Kidney (tissue), 13 donors: ENCODE measurements at regions not wholly inside any gene's neighbourhood (a gene's known extent, or its start where the extent isn't known, plus 50 kb on each side); places are given as distances from the start of the nearest gene placed in this dataset.

Experiments used
- DNase-seq, 5 donors: peaks; one replicate each; pipeline ENCODE4 v3.0.0-alpha.2; 2013 to 2020
- FAIRE-seq: peaks from 2 replicates; lab custom pipeline; 2012; peaks lifted over from hg19 to GRCh38; lab: Jason Lieb, UNC
- H3K27ac ChIP-seq, 2 donors: one replicate each; pipeline ENCODE4 v1.7.0; 2013; ENCODE audit warnings: low read depth in 2 of 2, low read length in 2 of 2, inconsistent platforms in 1 of 2
- H3K27me3 ChIP-seq: one replicate; pipeline ENCODE4 v1.7.1; 2013; ENCODE audit warnings: low read length, inconsistent platforms; ENCODE audit not compliant: control insufficient read depth, insufficient read depth
- H3K36me3 ChIP-seq, 3 donors: one replicate each; pipeline versions ENCODE4 v1.7.0 to v1.7.1; 2013; ENCODE audit warnings: low read length in 3 of 3, control low read depth in 1 of 3, inconsistent platforms in 1 of 3; ENCODE audit not compliant: insufficient read depth in 3 of 3, control insufficient read depth in 2 of 3
- H3K4me1 ChIP-seq, 3 donors: one replicate each; pipeline versions ENCODE4 v1.7.0 to v1.7.1; 2013; ENCODE audit warnings: low read length in 3 of 3, inconsistent platforms in 1 of 3, low read depth in 1 of 3; ENCODE audit not compliant: control insufficient read depth in 2 of 3, insufficient read depth in 2 of 3
- H3K4me3 ChIP-seq, 3 donors: one replicate each; pipeline versions ENCODE4 v1.7.0 to v1.8.1; 2013; ENCODE audit warnings: low read length in 3 of 3, control low read depth in 1 of 3, inconsistent platforms in 1 of 3
- H3K9ac ChIP-seq, 3 donors: one replicate each; pipeline versions ENCODE4 v1.7.0 to v1.7.1; 2013; ENCODE audit warnings: low read length in 3 of 3, control low read depth in 1 of 3, inconsistent platforms in 1 of 3
- H3K9me3 ChIP-seq, 3 donors: one replicate each; pipeline versions ENCODE4 v1.7.0 to v1.7.1; 2013; ENCODE audit warnings: low read length in 3 of 3, control low read depth in 1 of 3, inconsistent platforms in 1 of 3; ENCODE audit not compliant: control insufficient read depth in 2 of 3, insufficient read depth in 1 of 3
- intact Hi-C: fragments of 100-400 bp; cut with DNase I; formaldehyde crosslinking; loops from one replicate; pipeline ENCODE4 v1.11.1; 2022
- TF ChIP-seq, protein P1 (sequence below): IDR thresholded peaks from 3 replicates; pipeline ENCODE4 v1.5.1; 2012; ENCODE audit warnings: mild to moderate bottlenecking, moderate library complexity, borderline replicate concordance; ENCODE audit not compliant: insufficient read depth; ENCODE audit errors: extremely low read depth
- donor health status: control.
- donor health status: control.
- donor health status: control.
- donor health status: control.
- donor health status: control.
- donor health status: DM: yes; HTN: yes; CAD: no.
- donor health status: Normal renal cell carcinoma (clear cell type).

GRCh38 chr6:140012150-140012549 is 637.7 kb upstream of the CITED2 start:
- H3K36me3 ChIP-seq, result no peaks in the 10 kb centered on the region
- peak overlapping the region; percentile 5 to 15 for H3K27ac ChIP-seq
- TF ChIP-seq, protein P1, sequence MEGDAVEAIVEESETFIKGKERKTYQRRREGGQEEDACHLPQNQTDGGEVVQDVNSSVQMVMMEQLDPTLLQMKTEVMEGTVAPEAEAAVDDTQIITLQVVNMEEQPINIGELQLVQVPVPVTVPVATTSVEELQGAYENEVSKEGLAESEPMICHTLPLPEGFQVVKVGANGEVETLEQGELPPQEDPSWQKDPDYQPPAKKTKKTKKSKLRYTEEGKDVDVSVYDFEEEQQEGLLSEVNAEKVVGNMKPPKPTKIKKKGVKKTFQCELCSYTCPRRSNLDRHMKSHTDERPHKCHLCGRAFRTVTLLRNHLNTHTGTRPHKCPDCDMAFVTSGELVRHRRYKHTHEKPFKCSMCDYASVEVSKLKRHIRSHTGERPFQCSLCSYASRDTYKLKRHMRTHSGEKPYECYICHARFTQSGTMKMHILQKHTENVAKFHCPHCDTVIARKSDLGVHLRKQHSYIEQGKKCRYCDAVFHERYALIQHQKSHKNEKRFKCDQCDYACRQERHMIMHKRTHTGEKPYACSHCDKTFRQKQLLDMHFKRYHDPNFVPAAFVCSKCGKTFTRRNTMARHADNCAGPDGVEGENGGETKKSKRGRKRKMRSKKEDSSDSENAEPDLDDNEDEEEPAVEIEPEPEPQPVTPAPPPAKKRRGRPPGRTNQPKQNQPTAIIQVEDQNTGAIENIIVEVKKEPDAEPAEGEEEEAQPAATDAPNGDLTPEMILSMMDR, result no peak
- FAIRE-seq (no peak), DNase-seq (no peak)
- H3K27me3 ChIP-seq, result no peaks in the 10 kb centered on the region
- intact Hi-C loops, result no loop called here
- peaks cover 0 to 12% (median 7%) of the 10 kb centered on the region in 3 donors for H3K4me1 ChIP-seq
- no peak overlapping the region for H3K4me3 ChIP-seq
- no peak overlapping the region for H3K9ac ChIP-seq
- H3K9me3 ChIP-seq, result no peaks in the 10 kb centered on the region

GRCh38 chr6:140011537-140011936 is 637.1 kb upstream of the CITED2 start:
- intact Hi-C loops, result no loop called here
- Histone ChIP-seq H3K9me3 (no peaks in the 10 kb centered on the region), H3K36me3 (no peaks in the 10 kb centered on the region), H3K27ac (peak overlapping the region; percentile 53 to 66), H3K4me3 (peak overlapping the region in 2 of 3 donors; percentile 17 to 22), H3K27me3 (no peaks in the 10 kb centered on the region), H3K4me1 (peaks cover 0 to 12% (median 7%) of the 10 kb centered on the region in 3 donors), H3K9ac (no peak overlapping the region)
- DNase-seq (peak in 2 of 5 donors; percentile 36 to 50), FAIRE-seq (peak; percentile 94)
- TF ChIP-seq, protein P1, result no peak

GRCh38 chr6:140009286-140009685 is 634.8 kb upstream of the CITED2 start:
- FAIRE-seq (no peak), DNase-seq (no peak)
- Histone ChIP-seq H3K4me3 (no peak overlapping the region), H3K36me3 (no peaks in the 10 kb centered on the region), H3K27ac (no peak overlapping the region), H3K9me3 (no peaks in the 10 kb centered on the region), H3K4me1 (peaks cover 0 to 12% (median 7%) of the 10 kb centered on the region in 3 donors), H3K9ac (no peak overlapping the region), H3K27me3 (no peaks in the 10 kb centered on the region)
- intact Hi-C loops, result no loop called here
- TF ChIP-seq, protein P1, result no peak

DNA sequence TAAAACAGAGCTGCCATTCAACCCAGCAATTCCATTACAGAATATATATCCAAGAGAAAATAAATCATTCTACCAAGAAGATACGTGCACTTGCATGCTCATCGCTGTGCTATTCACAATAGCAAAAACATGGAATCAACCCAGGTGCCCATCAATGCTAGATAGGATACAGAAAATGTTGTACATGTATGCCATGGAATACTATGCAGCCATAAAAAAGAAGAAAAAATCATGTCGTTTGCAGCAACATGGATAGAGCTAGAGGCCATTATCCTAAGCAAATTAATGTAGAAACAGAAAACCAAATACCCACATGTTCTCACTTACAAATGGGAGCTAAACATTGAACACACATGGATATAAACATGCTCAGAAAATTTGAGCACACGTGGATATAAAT is 633.1 kb upstream of the CITED2 start:
- H3K9me3 ChIP-seq, result no peaks in the 10 kb centered on the region
- H3K4me3 ChIP-seq, result no peak overlapping the region
- TF ChIP-seq, protein P1, result no peak
- H3K36me3 ChIP-seq, result no peaks in the 10 kb centered on the region
- intact Hi-C loops, result no loop called here
- FAIRE-seq (no peak), DNase-seq (no peak)
- H3K4me1 ChIP-seq, result peaks cover 0 to 12% (median 7%) of the 10 kb centered on the region in 3 donors
- no peaks in the 10 kb centered on the region for H3K27me3 ChIP-seq
- no peak overlapping the region for H3K27ac ChIP-seq
- H3K9ac ChIP-seq, result no peak overlapping the region
